ENCODE measurements at regions not wholly inside any gene's neighbourhood (a gene's known extent, or its start where the extent isn't known, plus 50 kb on each side); places are given as distances from the start of the nearest gene placed in this dataset.

- H3K4me3 ChIP-seq (ENCODE audit: low read depth, low read length) = no peak overlapping the region
- TF ChIP-seq, protein P1, sequence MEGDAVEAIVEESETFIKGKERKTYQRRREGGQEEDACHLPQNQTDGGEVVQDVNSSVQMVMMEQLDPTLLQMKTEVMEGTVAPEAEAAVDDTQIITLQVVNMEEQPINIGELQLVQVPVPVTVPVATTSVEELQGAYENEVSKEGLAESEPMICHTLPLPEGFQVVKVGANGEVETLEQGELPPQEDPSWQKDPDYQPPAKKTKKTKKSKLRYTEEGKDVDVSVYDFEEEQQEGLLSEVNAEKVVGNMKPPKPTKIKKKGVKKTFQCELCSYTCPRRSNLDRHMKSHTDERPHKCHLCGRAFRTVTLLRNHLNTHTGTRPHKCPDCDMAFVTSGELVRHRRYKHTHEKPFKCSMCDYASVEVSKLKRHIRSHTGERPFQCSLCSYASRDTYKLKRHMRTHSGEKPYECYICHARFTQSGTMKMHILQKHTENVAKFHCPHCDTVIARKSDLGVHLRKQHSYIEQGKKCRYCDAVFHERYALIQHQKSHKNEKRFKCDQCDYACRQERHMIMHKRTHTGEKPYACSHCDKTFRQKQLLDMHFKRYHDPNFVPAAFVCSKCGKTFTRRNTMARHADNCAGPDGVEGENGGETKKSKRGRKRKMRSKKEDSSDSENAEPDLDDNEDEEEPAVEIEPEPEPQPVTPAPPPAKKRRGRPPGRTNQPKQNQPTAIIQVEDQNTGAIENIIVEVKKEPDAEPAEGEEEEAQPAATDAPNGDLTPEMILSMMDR (conservative IDR thresholded peaks at IDR 0.05; ENCODE audit: low read depth, low read length) = no peak
- no peak for DNase-seq (ENCODE audit: low read depth)
These were observed 431.9 kb downstream of the PLCL1 start for GRCh38 chr2:198236338-198236737.

DNA sequence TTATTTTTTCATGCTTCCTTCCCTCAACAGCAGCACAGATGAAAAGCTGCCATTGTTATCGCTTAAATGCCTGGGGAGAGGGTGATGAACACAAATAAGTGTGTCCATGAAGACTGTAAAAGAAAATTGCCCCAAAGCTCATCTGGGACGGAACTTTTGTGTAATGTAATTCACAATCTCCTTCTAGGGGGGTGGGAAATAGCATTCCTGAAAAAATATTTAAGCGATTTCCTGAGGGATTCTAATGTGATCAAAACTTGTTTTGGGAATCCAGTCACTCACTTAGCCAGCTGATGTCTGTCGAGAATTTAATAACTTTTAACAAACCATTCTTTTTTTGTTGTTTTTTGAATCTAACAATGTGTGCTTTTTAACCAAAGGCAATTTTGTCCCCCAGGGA lies 427.9 kb downstream of the PLCL1 start:
- TF ChIP-seq, protein P1 (conservative IDR thresholded peaks at IDR 0.05; ENCODE audit: low read depth, low read length) = no peak

DNA sequence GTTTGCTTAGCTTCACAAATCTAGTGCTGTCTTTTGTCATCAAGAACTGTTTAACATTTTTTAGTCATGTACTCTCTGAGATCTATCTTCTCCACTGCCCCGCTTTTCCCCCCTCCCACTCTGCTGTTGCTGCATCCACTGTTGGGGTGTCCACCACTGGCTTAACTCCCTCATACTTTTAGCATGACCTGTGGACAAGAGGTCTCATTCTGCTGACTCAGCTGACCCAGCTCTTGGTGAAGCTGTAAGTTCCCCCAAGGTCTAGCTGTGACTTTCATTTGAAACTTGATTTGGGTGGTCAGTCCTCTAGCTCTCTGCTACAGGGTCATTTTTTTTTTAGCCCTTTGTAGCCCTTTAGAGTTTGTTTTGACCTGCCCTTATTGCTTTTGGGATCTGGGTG lies 427.2 kb downstream of the PLCL1 start:
- no peak for DNase-seq (ENCODE audit: low read depth)
- no peak overlapping the region for H3K4me3 ChIP-seq (ENCODE audit: low read depth, low read length)
- TF ChIP-seq, protein P1 (conservative IDR thresholded peaks at IDR 0.05; ENCODE audit: low read depth, low read length) = no peak

More for the DNA sequence above, 427.9 kb downstream of the PLCL1 start:
- H3K4me3 ChIP-seq (ENCODE audit: low read depth, low read length) = no peak overlapping the region
- no peak for DNase-seq (ENCODE audit: low read depth)

DNA sequence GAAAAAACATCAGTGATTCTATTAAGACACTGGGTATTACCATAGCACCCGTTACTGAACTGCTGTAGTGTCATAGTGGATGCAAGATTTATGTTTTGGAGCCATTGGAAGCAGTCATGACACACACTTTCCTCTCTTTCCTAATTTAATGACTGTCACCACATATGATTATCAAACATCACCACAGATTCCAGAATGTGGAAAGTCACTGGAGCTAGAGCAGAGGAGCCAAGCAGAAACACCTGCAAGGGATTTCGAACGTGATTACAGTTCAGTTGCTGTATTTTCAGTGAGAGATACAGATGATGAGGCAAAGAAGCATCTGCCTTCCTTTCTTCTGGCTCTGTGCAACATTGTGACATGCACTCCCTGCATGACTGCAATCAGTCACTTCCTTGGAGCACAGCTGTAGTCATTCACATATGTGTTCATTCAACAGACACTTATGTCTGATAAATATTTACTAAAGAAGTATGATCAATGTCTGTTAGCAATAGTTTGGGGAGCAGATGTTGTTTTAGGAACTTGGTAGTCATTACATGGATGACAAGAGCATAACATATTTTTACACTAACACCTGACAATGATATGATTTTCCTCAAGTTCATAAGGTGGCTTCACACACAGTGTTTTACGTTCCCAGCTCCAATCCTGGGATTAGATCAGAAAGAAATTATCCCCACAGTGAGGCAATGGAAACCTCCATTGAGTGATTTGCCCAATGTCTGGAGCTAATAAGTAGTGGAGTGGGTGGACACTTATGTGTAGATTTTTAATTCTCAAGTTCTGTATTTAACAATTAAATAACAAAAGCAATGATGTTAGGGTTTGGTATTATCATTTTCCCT lies 416.6 kb downstream of the PLCL1 start:
- TF ChIP-seq, protein P1 (conservative IDR thresholded peaks at IDR 0.05; ENCODE audit: low read depth, low read length) = no peak
- no peak overlapping the region for H3K4me3 ChIP-seq (ENCODE audit: low read depth, low read length)
- no peak for DNase-seq (ENCODE audit: low read depth)

DNA sequence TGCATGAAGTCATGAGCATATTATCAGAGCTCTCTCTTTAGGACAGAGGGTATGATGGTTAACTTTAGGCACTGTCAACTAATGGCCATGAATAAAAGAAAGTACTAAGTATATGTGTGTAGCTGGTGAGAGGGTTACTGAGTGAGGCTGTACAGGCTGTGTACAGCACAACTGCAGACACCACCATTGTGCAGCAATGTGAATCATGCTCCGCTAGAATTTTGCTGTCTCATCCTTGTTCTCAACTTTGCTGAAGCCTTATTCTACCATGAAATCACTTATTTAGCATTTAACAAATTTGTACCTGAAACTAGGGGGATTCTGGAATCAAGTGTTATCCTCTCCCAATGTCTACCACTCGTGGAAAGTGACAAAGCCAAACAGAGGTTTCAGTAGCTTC lies 414.9 kb downstream of the PLCL1 start:
- no peak for DNase-seq (ENCODE audit: low read depth)
- TF ChIP-seq, protein P1 (conservative IDR thresholded peaks at IDR 0.05; ENCODE audit: low read depth, low read length) = no peak
- no peak overlapping the region for H3K4me3 ChIP-seq (ENCODE audit: low read depth, low read length)

GRCh38 chr2:198214114-198214596 lies 409.8 kb downstream of the PLCL1 start:
- TF ChIP-seq, protein P1 (conservative IDR thresholded peaks at IDR 0.05; ENCODE audit: low read depth, low read length) = no peak
- no peak for DNase-seq (ENCODE audit: low read depth)
- no peak overlapping the region for H3K4me3 ChIP-seq (ENCODE audit: low read depth, low read length)

- DNase-seq (ENCODE audit: low read depth) = no peak
- TF ChIP-seq, protein P1 (conservative IDR thresholded peaks at IDR 0.05; ENCODE audit: low read depth, low read length) = no peak
- H3K4me3 ChIP-seq (ENCODE audit: low read depth, low read length) = no peak overlapping the region
These were observed 408.9 kb downstream of the PLCL1 start for GRCh38 chr2:198213253-198213652.

All from choroid plexus epithelial cell (primary cell).